Type B pancreatic cell (in vitro differentiated cells): ENCODE measurements at regions not wholly inside any gene's neighbourhood (a gene's known extent, or its start where the extent isn't known, plus 50 kb on each side); places are given as distances from the start of the nearest gene placed in this dataset.

Experiments used
- DNase-seq: peaks from one replicate; pipeline ENCODE4 v3.0.0; 2021; ENCODE audit warnings: mixed read lengths; ENCODE audit not compliant: unreplicated experiment; ENCODE audit errors: extremely low spot score
- H3K27ac Mint-ChIP-seq: 2 replicates; pipeline ENCODE4 v1.8.0; 2021; ENCODE audit warnings: mild to moderate bottlenecking, mixed read lengths
- H3K27me3 Mint-ChIP-seq: 2 replicates; pipeline ENCODE4 v1.8.0; 2021; ENCODE audit warnings: mixed read lengths
- H3K36me3 Mint-ChIP-seq: 2 replicates; pipeline ENCODE4 v1.8.0; 2021; ENCODE audit warnings: mixed read lengths
- H3K4me1 Mint-ChIP-seq: one replicate; pipeline ENCODE4 v1.8.0; 2021; ENCODE audit warnings: mixed read lengths; ENCODE audit not compliant: unreplicated experiment
- H3K4me3 Mint-ChIP-seq: 2 replicates; pipeline ENCODE4 v1.8.0; 2021; ENCODE audit warnings: mild to moderate bottlenecking, mixed read lengths
- H3K9me3 Mint-ChIP-seq: 2 replicates; pipeline ENCODE4 v1.8.0; 2021; ENCODE audit warnings: mixed read lengths
- TF ChIP-seq, protein P1 (sequence below): fragments of 200-600 bp; sonication (generic); conservative IDR thresholded peaks from 2 replicates; pipeline ENCODE4 v1.5.0; 2021; ENCODE audit warnings: antibody characterized with exemption, mild to moderate bottlenecking

DNA sequence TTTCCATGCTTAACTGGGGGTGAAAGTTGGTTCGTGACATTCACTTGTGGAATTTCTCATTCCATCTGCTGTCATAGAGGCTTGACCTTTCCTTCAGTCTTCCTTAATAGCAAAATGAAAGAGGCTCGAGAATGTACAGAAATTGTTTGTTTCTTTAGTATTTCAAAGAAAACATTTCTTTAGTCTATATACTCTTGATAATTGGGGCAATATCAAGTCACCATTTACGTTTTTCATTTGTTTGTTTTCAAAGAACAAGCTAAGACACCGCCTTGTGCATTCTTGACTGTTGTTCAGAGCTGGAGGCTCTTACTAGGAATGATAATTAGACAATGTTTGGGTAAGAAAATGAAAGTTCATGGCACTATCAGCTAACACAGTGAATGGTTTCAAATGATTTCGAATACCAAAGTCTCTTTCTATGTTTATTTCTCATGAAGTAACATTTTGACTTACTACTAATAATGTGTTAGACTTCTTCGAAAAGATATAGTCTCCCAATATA, 835.4 kb downstream of the SEMA5A start:
- H3K9me3 Mint-ChIP-seq, result no peaks in the 10 kb centered on the region
- H3K4me1 Mint-ChIP-seq, result no peaks in the 10 kb centered on the region
- no peaks in the 10 kb centered on the region for H3K27me3 Mint-ChIP-seq
- no peaks in the 10 kb centered on the region for H3K36me3 Mint-ChIP-seq
- H3K4me3 Mint-ChIP-seq, result no peak overlapping the region
- no peak overlapping the region for H3K27ac Mint-ChIP-seq
- no peak for DNase-seq
- TF ChIP-seq, protein P1, sequence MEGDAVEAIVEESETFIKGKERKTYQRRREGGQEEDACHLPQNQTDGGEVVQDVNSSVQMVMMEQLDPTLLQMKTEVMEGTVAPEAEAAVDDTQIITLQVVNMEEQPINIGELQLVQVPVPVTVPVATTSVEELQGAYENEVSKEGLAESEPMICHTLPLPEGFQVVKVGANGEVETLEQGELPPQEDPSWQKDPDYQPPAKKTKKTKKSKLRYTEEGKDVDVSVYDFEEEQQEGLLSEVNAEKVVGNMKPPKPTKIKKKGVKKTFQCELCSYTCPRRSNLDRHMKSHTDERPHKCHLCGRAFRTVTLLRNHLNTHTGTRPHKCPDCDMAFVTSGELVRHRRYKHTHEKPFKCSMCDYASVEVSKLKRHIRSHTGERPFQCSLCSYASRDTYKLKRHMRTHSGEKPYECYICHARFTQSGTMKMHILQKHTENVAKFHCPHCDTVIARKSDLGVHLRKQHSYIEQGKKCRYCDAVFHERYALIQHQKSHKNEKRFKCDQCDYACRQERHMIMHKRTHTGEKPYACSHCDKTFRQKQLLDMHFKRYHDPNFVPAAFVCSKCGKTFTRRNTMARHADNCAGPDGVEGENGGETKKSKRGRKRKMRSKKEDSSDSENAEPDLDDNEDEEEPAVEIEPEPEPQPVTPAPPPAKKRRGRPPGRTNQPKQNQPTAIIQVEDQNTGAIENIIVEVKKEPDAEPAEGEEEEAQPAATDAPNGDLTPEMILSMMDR, result no peak

DNA sequence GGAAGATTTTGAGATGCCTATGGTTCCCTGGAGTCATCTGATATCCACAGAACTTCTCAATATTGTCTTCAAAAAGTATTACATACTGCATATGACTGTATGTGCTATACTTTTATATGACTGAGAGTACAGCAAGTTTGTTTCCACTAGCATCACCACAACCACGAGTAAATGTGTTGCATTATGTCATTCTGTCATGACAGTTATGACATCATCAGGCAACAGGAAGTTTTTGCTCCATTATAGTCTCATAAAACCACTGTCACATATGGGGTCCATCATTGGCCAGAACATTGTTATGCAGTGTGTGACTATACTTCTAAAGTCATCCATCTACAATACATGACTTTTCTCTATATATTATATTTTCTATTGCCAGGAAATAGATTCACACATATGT, 831.7 kb downstream of the SEMA5A start:
- TF ChIP-seq, protein P1, result no peak
- no peaks in the 10 kb centered on the region for H3K36me3 Mint-ChIP-seq

DNA sequence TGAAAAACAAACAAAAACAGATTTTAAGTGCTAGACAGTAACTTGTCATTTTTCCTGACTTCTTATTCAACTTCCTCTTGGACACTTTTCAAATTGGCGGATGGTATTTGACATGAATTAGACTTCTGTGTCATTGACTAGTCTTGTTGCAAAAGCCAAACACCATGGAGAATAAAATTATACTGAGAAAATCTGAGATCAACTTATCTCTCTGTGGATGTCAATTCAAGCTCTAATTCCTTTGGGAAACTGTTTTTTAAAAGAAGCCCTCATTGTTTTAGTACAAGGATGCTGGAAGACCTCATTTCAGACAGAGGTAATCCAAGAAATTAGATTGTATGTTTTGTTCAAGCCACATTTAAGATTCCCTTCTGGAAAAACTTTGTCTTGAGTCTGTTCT, 831.0 kb downstream of the SEMA5A start:
- Mint-ChIP-seq H3K4me1 (no peaks in the 10 kb centered on the region), H3K36me3 (no peaks in the 10 kb centered on the region), H3K9me3 (no peaks in the 10 kb centered on the region), H3K4me3 (no peak overlapping the region), H3K27ac (no peak overlapping the region), H3K27me3 (no peaks in the 10 kb centered on the region)
- no peak for DNase-seq
- TF ChIP-seq, protein P1, result no peak

More for the DNA sequence above, 831.7 kb downstream of the SEMA5A start:
- Mint-ChIP-seq H3K9me3 (no peaks in the 10 kb centered on the region), H3K4me3 (no peak overlapping the region), H3K4me1 (no peaks in the 10 kb centered on the region), H3K27me3 (no peaks in the 10 kb centered on the region), H3K27ac (no peak overlapping the region)
- no peak for DNase-seq

DNA sequence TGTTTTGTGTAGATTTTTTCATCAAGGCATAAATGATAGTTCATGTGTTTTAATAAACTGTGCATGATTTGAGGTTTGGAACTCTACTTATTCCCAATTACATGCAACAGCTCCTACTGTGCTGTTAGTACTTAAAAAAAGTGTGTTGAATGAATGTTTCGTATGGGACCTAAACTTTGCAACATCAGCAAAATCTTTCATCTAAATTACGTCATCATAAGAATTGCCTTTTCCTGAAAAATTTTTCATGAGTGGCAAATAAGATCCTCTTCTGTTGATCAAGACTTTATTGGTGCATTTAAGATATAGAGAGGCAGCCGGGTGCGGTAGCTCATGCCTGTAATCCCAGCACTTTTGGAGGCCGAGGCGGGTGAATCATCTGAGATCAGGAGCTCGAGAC, 826.1 kb downstream of the SEMA5A start:
- H3K36me3 Mint-ChIP-seq, result no peaks in the 10 kb centered on the region
- H3K4me3 Mint-ChIP-seq, result no peak overlapping the region
- H3K27me3 Mint-ChIP-seq, result no peaks in the 10 kb centered on the region
- peaks cover 3% of the 10 kb centered on the region for H3K4me1 Mint-ChIP-seq
- TF ChIP-seq, protein P1, result no peak
- no peak for DNase-seq
- H3K27ac Mint-ChIP-seq, result no peak overlapping the region
- H3K9me3 Mint-ChIP-seq, result no peaks in the 10 kb centered on the region

DNA sequence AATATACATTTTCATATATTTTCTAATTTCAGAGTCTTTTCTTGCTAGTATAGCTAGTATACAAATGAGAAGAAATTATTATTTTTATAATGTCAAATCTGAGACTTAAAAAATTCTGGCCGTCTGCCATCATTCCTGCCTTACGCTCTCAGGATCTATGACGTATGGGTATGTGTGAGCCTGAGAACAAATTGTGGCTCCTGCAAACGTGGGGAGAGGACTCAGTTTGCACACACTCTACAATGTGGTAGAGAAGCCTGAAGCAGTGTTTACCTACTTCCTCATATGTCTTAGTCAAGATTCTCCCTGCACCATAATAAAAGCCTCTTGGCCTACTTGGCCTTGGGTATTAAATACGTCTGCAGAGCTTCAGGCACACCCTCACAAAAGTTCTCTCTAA, 825.4 kb downstream of the SEMA5A start:
- Mint-ChIP-seq H3K4me3 (no peak overlapping the region), H3K4me1 (peaks cover 3% of the 10 kb centered on the region), H3K9me3 (no peaks in the 10 kb centered on the region), H3K27me3 (no peaks in the 10 kb centered on the region), H3K36me3 (no peaks in the 10 kb centered on the region), H3K27ac (no peak overlapping the region)
- TF ChIP-seq, protein P1, result no peak
- DNase-seq, result no peak

DNA sequence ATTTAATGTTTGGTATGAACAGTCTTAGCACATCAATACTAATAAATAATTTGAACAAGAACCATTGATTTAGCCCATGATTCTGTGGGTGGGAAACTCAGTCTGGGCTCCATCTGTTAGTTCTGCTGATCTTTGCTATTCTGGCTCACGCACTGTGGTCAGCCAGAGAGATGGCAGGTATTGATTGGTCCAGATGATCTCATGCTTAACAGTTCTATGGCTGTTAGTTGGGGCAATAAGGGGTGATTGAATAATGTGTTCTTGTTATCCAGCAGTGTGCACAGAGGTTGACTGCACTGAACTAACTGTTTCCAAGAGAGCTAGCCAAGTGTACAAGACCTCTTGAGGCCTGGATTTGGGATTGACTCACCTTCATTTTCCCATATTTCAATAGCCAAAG, 824.3 kb downstream of the SEMA5A start:
- H3K9me3 Mint-ChIP-seq, result no peaks in the 10 kb centered on the region
- no peak for DNase-seq
- no peak overlapping the region for H3K27ac Mint-ChIP-seq

More for the DNA sequence above, 824.3 kb downstream of the SEMA5A start:
- no peaks in the 10 kb centered on the region for H3K36me3 Mint-ChIP-seq
- TF ChIP-seq, protein P1, result no peak
- no peaks in the 10 kb centered on the region for H3K27me3 Mint-ChIP-seq
- H3K4me3 Mint-ChIP-seq, result no peak overlapping the region
- H3K4me1 Mint-ChIP-seq, result peaks cover 3% of the 10 kb centered on the region
